DMS53 (cell line): ENCODE measurements at regions not wholly inside any gene's neighbourhood (a gene's known extent, or its start where the extent isn't known, plus 50 kb on each side); places are given as distances from the start of the nearest gene placed in this dataset.

Source experiments
- DNase-seq: peaks from one replicate; lab custom pipeline; 2025; lab: John Stamatoyannopoulos, UW

DNA sequence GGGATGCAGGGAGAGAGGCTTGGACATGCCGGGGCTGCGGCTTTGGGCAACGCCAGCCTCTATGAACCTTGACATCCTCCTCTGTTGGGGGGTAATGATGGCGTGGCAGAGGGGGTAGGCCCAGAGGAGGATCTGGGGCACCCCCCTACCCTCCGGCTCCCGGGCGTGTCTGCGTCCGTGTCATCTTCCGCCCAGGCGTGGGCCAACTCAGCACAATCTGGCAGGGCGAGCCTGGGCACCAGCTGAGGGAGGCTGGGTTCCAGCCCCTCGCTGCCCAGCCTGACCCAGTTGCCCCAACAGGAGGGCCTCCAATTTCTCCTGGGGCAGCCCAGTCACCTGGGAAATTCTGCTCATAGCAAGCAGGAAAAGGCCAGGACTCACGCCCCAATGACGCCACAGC lies 62.9 kb upstream of the IL17B start:
- DNase-seq: no peak

GRCh38 chr5:149441194-149441753 lies 62.2 kb upstream of the IL17B start:
- no peak for DNase-seq

- DNase-seq: peak; percentile 93
These were observed 60.9 kb upstream of the IL17B start for GRCh38 chr5:149439899-149440542.

- DNase-seq: peak; percentile 39
These were observed 59.6 kb upstream of the IL17B start for GRCh38 chr5:149438711-149439132.

- no peak for DNase-seq
These were observed 59.2 kb upstream of the IL17B start for GRCh38 chr5:149438281-149438680.

DNA sequence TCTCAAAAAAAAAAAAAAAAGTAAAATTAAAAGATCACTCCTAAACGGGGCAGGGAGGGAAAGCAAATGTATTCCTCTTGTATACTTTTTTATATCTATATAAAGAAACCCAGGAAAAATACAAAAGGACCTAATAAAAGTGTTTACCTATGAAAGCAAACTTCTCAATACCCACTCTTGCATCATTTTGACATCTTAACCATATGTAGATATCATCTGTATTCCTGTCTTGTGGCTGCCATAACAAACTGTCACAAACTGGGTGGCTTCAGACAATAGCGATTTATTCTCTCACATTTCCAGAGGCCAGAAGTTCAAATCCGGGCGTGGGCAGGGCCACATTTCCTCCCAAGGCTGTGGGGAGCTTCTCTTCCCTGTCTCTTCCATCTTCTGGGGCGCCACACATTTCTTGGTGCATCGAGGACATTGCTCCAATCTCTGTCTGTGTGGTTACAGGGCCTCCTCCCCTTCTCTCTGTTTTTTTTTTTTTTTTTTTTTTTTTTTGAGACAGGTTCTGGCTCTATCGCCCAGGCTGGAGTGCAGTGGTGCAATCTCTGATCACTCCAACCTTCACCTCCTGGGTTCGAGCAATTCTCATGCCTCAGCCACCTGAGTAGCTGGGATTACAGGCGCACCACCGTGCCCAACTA lies 58.4 kb upstream of the IL17B start:
- no peak for DNase-seq

GRCh38 chr5:149435660-149436059 lies 56.6 kb upstream of the IL17B start:
- no peak for DNase-seq

DNA sequence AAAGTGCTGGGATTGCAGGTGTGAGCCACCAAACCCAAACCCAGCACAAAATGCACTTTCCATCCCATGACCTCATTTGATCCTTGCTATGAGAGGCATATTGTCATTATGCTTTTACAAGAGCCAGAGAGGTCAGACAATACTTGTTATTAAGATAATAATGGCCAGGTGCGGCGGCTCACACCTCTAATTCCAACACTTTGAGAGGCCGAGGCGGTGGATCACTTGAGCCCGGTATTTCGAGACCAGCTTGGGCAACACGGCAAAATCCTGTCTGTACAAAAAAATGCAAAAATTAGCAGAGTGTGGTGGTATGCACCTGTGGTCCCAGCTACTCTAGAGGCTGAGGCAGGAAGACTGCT lies 55.9 kb upstream of the IL17B start:
- DNase-seq: no peak

GRCh38 chr5:149434162-149435014 lies 55.3 kb upstream of the IL17B start:
- DNase-seq: peak; percentile 62

DNA sequence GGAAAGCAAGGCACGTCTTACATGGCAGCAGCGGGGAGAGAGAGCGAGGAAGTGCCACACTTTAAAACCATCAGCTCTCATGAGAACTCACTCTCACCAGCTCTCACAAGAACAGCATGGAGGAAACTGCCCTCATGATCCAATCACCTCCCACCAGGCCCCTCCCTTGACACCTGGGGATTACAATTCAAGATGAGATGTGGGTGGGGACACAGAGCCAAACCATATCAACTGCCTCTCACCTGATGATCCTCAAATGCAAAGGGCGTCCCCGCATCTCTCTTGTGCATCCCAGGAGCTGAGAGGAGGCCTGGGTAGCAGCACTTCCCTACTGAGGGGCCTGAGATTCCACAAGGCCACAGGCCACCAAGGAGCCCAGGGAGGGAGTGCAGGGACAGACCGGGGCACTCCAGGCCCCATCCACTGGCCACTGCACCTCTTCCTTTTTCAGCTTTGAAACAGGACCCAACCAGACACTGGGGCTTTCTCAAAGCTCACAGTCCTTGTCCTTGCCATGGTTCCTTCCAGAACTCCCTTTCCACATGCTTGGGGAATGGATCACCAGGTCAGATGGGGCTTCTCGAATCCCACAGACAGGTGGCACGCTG lies 54.5 kb upstream of the IL17B start:
- no peak for DNase-seq

DNA sequence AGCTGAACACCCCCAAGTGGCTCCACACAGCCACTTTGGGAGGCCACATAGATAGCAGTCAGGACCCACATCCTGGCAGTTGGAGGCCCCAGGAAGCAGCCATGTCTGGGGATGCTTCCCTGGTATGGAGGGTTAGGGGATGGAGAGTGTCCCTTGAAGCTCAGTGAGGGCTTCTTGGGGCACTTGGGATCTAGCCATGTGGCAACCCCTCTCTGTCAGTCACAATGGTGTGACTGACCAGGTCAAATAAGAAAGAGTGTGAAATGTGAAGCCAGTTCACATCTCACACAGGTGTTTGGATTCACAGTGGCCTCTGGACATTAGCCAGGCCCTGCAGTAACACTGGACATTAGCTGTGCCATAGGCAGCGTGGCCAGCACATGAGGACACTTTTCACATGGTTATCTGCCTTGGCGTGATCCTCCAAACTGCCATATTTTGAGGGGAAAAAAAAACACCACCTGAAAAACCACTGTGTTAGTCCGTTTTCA lies 53.9 kb upstream of the IL17B start:
- DNase-seq: no peak

DNA sequence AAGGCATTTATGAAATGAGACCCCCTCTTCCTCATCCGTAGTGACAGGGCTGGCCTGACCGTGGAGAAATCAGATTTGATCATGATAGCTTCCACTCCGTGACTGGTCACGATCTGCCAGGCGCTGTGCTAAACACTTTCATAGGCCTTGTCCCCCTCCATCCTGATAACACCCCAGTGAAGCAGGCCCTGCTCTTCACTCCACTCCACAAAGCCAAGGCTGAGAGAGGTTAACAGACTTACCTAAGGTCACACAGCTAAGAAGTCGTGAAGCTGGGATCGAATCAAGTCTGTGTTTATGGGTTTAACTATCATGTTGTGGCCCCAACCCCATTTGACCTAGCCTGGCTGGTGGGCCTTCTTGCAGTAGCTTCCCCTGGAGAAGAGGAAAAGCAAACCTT lies 53.3 kb upstream of the IL17B start:
- DNase-seq: no peak

GRCh38 chr5:149429839-149430721 lies 51.0 kb upstream of the IL17B start:
- DNase-seq: no peak
